IPS DF 19.7 (cell line): ENCODE measurements at regions not wholly inside any gene's neighbourhood (a gene's known extent, or its start where the extent isn't known, plus 50 kb on each side); places are given as distances from the start of the nearest gene placed in this dataset.
"Not testable (repeated sequence)": the region's sequence is repeated elsewhere in the genome, so short reads cannot be mapped to it uniquely, and the experiment has no call there.

Source experiments
- DNase-seq: peaks from one replicate; pipeline ENCODE4 v3.0.0-alpha.2; 2013; ENCODE audit warnings: low read depth, low spot score

GRCh38 chr3:187795207-187795960, 50.1 kb upstream of the BCL6 start:
- DNase-seq, result no peak

GRCh38 chr3:187798126-187798525, 52.9 kb upstream of the BCL6 start:
- no peak for DNase-seq

- no peak for DNase-seq
Measured at GRCh38 chr3:187798531-187799530, 53.6 kb upstream of the BCL6 start.

- no peak for DNase-seq
Measured at GRCh38 chr3:187799942-187800641, 54.8 kb upstream of the BCL6 start.

- no peak for DNase-seq
Measured at GRCh38 chr3:187801152-187801551, 55.9 kb upstream of the BCL6 start.

- no peak for DNase-seq
Measured at GRCh38 chr3:187802203-187802927, 57.1 kb upstream of the BCL6 start.

GRCh38 chr3:187802928-187803259, 57.6 kb upstream of the BCL6 start:
- DNase-seq, result no peak

GRCh38 chr3:187804120-187804744, 59.0 kb upstream of the BCL6 start:
- DNase-seq, result no peak

GRCh38 chr3:187804745-187805121, 59.5 kb upstream of the BCL6 start:
- DNase-seq, result no peak

GRCh38 chr3:187805774-187806173, 60.5 kb upstream of the BCL6 start:
- no peak for DNase-seq

- no peak for DNase-seq
Measured at GRCh38 chr3:187807086-187807862, 62.0 kb upstream of the BCL6 start.

- DNase-seq, result no peak
Measured at GRCh38 chr3:187808527-187808895, 63.2 kb upstream of the BCL6 start.

- DNase-seq, result no peak
Measured at GRCh38 chr3:187809612-187809991, 64.3 kb upstream of the BCL6 start.

- DNase-seq, result no peak
Measured at GRCh38 chr3:187810021-187810446, 64.8 kb upstream of the BCL6 start.

- no peak for DNase-seq
Measured at GRCh38 chr3:187811585-187812250, 66.5 kb upstream of the BCL6 start.

GRCh38 chr3:187812496-187812895, 67.2 kb upstream of the BCL6 start:
- no peak for DNase-seq

GRCh38 chr3:187813198-187813597, 67.9 kb upstream of the BCL6 start:
- DNase-seq, result no peak

GRCh38 chr3:187817766-187818165, 72.5 kb upstream of the BCL6 start:
- not testable (repeated sequence) for DNase-seq

GRCh38 chr3:187821616-187822317, 76.5 kb upstream of the BCL6 start:
- DNase-seq, result no peak
